ENCODE measurements at regions not wholly inside any gene's neighbourhood (a gene's known extent, or its start where the extent isn't known, plus 50 kb on each side); places are given as distances from the start of the nearest gene placed in this dataset.
"Not testable (repeated sequence)": the region's sequence is repeated elsewhere in the genome, so short reads cannot be mapped to it uniquely, and the experiment has no call there.

DNA sequence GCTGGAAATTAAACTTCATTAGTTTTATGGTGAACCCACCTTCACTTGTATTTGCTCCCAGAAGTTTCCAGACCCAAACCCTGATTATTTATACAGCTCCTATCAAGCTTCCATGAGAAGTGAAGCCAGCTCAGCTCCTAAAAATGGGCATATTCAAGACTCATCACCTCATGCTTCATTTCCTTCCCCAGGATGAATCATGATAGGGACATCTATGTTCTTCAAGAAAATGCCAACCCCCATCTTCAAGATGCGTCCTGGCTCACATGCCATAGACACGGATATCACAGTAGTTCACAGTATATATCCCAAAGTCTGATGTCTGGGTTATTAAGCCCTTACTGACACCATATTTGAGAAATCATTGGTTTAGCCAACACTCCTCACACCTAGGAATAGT, 217.6 kb downstream of the NPR3 start:
- DNase-seq, result no peak

DNA sequence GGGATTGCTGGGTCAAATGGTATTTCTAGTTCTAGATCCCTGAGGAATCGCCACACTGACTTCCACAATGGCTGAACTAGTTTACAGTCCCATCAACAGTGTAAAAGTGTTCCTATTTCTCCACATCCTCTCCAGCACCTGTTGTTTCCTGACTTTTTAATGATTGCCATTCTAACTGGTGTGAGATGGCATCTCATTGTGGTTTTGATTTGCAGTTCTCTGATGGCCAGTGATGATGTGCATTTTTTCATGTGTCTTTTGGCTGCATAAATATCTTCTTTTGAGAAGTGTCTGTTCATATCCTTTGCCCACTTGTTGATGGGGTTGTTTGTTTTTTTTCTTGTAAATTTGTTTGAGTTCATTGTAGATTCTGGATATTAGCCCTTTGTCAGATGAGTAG, 220.3 kb downstream of the NPR3 start:
- DNase-seq, result not testable (repeated sequence)

DNA sequence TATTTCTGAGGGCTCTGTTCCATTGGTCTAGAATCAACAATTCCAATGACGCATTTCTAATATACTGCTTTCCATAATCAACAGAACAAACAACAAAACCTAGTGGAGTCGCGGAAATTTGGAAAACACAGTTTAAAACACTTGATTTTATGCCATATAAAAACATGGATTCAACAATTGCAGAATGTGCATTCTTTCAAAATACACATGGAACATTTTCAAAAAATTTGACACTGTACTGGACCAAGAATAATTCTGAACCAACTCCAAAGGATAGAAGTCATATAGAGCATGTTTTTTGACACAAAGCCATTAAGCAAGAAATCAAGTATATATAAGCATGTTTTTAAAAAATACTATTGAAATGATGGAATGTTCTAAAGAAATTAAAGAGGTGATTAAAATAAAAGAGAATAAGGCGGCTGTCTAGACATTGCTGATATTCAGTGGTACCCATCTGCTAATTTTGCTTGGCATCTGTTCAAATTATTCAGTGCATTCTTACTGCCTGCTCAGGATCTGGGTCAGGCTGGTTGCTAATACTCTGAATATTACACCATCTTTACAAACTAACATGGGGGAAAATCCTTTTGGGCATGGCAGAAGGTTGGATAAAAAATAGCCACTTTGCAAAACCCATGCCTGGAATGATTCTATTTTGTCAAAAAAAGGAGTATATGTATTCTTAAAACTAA, 221.3 kb downstream of the NPR3 start:
- no peak for DNase-seq

DNA sequence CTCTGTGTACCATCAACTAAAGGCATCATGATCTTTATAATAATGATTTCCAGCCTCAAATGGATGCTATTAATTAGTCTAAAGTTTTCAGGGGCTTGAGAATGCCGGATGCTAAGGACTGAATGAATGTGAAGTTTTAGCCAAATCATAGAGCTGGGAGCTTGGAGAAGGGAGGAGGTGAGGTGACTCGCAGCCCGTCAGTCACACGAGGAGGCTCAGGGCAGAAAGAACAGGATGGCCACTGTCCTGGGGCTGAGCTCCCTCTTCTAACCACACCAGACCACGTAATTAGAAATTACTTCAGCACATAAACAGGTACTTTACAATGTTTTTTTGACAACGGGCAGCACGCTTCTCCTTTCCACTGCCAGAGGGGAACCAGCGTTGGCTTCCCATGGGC, 222.6 kb downstream of the NPR3 start:
- no peak for DNase-seq

DNA sequence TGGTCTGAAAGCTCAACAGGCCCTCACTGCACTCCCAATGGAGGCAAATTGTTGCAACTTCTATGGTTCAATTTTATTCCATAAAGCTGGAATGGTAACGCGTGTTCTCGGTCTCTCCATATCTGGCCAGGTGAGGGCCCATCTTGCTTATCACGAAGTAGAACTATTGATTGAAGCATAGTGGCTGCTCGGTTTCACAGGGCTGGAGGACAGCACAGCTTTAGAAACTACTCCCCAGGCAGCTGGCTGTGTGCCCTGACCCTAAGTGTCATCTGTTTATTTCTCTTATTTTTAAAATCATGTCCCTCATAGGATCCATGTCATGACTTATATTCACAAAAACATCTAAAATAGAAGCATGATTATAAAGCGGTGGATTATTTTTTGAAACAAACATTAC, 223.4 kb downstream of the NPR3 start:
- DNase-seq, result no peak

DNA sequence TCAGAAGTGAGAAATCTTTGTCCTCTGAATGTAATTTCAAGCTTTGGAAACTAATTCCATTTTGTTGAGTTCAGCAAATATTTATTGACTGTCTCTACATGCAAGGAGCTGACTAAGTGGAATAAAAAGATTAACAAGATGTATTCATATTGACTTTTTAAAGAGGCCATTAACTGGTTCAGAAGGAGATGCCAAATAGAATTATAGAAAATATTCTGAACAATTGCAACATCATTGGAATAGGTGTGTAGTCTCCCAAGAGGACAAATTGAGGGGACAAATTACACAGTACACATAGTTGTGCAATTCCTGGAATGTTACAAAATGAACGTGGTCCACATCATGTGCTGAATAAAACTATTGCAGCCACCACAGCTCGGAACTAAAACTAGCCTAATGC, 224.2 kb downstream of the NPR3 start:
- DNase-seq, result no peak

DNA sequence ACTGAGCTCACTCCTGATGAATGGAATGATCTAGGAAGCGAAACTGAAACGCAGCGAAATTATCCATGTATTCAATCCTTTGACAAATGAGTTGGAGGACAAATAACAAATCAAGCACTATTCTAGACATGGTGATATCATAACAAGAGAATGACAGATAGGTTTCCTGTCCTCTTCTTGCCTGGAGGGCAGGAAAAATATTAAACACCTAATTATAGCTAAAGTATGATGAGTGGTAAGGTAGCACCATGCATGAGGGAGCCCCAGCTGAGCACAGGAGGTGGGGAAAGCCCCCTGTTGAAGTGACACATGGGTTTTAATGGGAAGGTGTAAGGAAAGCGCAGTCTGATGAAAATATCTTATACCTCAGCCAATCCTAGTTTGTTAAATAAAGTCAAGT, 225.2 kb downstream of the NPR3 start:
- DNase-seq, result no peak

DNA sequence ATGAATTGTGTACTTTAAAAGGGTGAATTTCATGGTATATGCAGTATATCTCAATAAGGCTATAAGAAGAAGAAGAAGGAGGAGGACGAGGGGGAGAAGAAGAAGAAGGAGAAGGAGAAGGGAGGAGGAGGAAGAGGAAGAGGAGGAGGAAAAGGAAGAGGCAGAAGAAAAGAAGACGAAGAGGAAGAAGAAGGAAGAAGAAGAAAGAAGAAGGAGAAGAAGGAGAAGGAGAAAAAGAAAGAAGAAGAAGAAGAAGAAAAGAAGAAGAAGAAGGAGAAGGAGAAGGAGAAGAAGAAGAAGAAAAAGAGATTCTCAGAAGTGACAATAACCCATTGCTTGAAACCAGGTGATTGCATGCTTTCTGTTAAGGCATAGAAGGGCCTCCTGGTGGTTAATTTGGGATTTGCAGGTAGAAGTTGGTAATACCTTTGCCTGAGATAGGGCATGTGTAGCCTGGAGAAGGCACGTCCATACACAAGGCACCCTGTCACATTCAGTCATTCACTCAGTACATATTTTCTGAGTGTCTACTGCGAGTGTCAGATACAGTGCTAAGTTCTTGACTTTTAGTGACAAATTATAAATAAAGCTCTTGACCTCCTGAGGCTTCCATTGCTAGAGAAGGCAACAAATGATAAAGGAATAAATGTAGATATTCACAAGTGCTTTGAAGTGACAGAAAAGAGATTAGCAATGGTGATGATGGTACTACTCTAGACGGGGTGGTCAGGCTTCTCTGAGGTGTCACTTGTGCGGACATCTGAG, 231.3 kb downstream of the NPR3 start:
- DNase-seq, result no peak

DNA sequence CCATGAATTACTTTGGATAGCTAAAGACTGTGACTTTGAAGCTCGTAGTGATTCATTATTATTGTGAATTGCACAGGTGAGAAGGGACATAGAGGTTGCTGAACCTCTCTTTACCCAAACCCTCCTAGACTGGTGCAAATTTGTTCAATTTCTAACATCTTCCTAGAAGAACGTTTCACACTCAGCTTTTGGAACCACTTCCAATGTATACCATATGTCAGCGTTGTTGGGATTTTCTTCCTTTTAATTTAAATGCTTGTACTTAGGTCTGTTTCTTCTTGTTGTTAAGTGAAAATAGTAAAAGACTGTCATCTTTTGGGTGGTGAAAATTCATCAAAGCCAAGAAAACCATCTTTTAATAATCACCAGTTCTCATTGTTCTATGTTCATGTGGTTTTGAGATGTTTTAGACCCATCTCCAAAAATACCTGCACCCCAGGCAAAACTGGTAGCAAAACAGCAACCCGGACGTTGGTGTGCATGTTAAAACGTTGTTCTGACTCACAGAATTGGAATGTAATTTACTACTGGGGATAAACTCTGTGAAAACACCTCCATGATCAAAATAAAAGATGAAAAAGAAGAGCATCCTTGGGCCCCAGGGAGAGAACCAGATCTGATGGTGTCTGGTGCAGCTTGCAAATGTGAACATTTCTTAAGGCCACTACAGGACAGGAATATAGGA, 238.3 kb downstream of the NPR3 start:
- DNase-seq, result no peak

DNA sequence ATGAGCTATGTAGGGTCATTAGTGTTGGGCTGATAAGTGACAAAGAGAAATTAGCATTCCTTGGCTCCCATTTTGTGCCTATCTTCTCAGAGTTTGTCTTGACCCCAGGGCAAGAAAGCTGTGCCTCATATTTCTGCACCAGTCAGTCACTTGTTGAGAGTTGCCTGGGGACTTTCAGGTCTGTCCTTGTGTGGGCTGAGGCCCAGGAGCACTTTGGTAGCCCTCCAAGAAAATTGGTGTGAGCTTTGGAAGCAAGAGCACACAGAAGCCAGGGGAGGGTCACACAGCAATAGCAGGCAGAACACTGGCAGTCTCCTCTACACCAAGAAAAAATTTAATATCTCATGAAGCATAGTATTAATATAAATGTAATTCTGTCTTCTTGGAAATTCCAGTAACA, 239.9 kb downstream of the NPR3 start:
- no peak for DNase-seq

DNA sequence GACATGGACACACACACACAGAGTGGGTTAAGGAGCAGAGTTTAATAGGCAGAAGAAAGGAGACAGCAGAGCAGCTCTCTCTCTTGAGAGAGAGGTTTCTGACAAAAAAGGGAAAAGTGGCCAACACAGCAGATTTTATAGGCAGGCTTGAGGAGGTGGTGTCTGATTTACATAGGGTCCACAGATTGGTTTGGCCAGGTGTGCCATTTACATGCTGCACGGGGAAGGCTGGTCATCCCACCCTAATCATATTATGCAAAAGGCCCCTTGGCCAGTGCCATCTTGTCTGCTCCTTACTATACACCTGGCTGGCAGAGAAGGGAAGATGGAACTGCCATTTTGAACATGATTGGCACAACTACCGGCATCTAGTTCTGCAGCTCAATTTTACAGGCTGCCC, 240.8 kb downstream of the NPR3 start:
- DNase-seq, result no peak

DNA sequence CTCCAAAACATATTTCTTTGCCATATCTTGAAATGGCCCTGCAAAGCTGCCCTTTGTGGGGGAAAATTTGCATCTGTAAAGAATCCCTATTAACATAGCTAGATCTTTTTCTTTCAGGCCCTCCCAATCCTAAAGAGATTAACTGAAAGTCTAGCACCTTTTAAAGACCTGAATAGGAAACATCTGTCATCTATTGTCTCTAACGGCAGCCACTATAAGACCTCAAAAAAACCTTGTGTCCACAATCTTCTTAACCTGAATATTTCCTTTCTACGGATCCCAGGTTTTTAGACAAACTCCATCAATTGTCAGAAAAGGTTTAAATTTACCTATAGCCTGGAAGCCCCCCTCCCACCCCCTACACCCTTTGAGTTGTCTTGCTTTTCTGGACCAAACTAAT, 241.3 kb downstream of the NPR3 start:
- not testable (repeated sequence) for DNase-seq

DNA sequence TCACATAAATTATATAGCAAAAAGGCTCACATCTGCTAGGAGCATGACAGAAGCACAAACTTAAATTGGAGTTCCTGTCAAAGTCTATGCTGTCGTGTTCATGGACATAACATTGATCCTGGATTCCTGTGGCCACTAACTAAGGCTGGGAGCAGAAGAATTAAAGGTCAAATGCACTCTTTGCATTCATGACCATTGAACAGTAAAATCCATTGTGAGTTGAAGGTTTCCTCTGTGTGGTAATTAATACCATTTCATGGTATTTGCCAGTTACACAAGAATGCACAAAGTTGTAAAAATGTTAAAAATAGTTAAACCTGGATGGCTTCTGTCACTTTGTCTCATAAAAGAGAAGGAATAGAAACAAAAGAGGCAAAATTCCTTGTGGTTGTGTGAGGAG, 242.6 kb downstream of the NPR3 start:
- no peak for DNase-seq

DNA sequence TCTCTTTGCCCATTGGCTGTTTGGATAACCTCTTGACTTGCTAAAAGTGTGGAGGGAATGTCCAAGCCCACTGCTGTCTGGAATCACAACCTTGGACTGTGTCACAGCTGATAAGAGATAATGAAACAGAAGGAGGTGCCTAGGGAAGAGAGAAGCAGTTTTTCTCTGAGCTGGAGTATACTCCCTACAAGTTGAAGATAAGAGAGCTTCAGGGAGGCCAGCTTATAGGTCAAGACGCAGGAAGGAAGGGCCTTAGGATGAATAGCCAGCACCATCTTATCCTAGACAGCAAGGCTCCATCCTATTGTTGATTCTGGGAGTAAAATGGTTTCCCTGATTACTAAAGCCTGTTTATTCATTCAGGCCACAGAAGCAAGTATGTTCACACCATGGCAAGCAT, 244.7 kb downstream of the NPR3 start:
- no peak for DNase-seq

DNA sequence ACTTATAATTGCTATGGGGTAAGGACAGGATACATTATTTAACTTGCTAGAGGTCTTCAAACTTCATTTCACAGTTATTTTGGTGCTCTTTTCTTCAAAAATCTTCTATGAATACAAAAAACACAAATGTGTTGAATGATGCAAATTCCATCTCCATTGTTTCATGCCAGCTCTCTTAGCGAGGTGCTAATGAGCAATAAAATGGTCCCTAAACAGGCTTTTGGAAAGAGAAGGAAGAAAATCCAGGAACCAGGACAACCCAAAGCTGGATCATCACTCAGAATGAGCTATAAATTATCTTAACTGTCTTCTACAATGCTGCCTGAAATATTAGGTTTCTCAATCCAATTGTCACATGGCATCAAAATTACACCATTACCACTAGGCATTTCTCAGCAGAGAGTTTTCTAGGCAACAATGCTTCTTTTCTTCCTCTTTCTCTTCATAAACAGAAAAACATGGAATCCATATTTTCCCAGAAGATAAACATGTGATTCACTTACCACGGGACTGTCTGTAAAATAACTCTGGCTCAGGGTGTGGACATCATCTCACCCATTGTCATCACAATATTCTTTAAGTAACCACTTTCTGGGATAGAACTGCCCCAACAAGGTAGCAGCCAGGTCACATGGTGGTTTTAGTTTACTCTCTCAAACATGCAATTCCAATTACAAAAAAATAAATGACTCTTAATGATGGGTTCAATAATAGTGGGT, 249.4 kb downstream of the NPR3 start:
- DNase-seq, result no peak

DNA sequence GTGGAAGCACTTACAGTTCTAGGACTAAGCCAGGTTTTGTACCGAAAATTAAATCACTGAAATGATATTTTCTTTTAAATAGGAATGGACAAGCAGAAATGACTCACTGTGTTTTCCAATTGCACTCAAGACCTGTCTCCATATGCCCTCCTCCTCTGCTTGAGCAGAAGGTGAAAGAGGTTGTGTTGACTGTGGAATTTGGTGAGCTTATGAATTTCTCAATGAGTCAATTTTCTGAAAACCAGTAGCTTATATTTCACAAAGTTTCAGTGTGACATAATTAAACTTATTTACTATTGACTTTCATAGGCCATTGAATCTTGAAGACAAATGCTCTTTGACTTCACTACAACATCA, 249.9 kb downstream of the NPR3 start:
- DNase-seq, result no peak

DNA sequence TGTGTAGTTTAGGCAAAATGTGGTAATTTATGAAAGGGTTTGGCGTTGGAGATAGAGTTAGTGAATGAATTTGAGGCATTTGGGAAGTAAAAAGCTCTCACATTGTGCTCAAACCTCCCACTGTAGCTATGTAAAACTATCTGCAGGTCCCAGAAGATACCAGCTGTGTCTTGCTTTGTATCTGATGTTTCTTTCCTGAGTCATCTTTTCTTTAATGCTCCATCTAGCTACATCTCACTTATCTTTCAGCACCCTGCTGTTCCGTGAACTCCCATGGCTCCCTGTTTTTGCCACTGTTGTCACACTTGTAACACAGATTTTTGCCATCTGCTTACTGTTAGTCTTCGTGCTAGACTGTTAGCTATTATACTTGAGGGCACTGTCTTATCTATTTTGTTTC, 253.1 kb downstream of the NPR3 start:
- DNase-seq, result no peak

DNA sequence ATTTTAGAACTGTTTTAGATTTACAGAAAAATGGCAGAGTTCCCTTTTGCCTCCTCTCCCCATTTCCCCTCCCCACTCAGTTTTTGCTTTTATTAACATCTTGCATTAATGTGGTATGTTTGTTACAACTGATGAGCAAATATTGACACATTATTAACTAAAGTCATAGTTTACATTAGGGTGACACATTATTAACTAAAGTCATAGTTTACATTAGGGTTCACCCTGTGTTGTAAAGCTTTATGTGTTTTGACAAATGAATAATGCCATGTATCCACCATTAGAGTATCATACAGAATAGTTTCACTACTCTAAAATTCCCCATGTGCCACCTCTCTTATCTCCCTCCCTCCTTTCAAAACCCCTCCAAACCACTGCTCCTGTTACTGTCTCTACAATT, 262.5 kb downstream of the NPR3 start:
- DNase-seq, result no peak

DNA sequence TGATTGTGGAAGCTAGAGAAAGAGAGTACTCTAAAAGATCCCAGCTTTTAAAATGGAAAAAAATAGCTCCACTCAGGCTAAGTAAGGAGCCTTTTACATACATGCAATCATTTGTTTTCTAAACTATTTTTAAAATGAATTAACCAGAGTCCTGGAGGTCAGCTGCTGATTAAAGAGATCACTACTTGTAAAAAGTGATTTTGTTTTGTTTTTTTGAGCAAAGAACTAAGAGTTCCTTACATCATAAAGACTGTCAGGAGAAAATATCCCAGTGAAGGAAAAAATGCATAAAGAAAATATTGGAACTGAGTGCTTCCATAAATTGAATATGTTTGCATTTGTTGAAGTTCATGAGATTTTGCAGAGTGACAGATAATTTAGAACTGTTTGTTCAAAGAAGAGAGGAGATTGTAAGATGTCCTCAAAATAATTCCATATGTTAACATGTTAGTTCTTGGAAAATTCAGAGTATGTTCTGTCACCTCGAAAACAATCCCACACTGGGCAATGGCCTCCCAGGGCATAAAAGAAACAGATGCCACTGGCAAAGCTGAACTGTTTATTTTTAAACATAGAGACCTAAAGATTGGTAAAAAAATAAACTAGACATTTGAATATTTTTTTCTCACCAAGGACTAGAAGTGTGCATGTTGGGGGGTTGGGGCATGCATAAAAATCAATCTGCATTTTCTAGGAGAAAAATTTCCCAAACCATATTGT, 264.7 kb downstream of the NPR3 start:
- DNase-seq, result no peak

DNA sequence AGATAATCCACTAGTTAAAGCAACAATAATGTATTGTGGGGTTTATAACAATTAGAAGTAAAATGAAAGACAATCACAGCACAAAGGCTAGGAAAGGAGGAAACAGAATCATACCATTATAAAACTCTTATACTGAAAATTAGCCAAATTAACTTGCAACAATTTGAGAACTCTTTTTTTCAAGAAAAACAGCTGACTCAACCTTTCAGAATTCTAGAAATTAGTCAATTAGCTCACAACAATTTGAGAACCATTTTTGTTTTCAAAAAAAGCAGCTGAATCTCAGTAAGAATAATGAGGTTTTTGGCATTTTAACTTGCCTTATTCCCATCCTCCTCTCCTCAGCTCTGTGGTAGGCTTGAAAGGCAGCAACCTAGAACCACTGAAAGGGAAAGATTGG, 269.9 kb downstream of the NPR3 start:
- no peak for DNase-seq

DNA sequence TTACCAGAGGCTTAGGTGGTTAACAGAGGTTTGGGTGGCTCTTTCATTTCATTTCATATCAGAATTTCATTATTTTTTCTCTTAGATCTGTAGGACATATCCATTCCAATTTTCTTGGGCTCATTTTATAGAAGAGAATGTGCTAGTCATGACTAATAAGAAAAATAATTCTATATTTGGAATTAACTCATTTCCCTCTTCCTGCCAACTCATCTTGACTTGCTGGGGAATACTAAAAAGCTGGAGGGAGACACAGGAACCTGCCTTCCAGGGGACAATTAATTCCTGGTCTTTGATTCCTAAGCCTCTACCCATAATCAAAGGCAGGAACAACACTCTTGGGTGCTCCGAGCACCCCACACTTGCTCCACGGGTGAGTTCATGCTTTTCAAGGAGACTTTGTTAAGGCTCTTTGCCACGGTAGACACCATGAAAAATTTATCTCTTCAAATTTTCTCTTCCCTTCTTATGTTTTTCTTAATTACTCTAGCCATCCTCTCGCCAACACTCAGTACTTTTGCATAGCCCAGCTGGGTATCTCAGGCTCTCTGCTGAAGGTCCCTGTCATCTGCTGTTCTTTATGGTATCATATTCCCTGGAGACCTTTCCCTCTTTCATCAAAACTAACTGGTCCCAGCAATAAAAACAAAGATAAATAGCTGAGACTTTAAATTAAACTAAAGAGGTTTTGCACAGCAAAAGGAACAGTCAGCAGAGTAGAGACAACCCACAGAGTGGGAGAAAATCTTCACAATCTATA, 273.9 kb downstream of the NPR3 start:
- no peak for DNase-seq
